ENCODE measurements at regions not wholly inside any gene's neighbourhood (a gene's known extent, or its start where the extent isn't known, plus 50 kb on each side); places are given as distances from the start of the nearest gene placed in this dataset.

DNA sequence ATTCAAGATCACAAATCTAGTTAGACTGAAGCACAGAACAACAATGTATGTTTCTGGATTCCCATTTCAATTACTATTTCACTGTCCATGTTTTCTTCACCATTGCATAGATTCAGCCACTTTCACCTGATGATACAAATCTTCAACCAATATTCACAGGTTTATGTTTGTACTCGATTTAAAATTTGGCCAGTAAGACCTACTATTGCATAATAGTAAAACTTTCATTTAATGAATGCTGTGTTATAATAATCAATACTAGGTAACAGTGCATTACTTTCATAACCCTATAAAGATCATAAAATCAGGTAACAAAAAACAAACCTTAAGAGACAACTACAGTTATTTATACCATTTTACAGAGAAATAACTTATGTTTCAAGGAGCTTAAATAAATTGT lies 2209.1 kb downstream of the ARAP2 start:
- no peak for DNase-seq

DNA sequence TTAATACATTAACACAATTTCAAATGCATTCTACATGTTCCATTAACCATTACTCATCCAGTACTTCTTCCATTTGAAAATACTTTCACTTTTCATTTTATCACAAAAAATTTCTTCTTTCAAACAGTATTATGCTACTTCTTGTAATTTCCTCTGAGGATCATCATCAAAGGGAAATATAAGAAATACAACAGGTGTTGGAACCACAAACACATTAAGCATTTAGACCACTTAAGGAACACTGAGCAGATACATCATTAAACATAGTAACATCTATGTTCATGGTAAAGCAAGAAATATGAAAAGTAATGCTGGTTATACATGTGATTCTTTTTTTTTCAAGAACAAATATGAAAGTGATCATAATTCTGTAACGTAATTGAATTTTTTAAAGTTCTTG lies 2207.0 kb downstream of the ARAP2 start:
- no peak for DNase-seq

DNA sequence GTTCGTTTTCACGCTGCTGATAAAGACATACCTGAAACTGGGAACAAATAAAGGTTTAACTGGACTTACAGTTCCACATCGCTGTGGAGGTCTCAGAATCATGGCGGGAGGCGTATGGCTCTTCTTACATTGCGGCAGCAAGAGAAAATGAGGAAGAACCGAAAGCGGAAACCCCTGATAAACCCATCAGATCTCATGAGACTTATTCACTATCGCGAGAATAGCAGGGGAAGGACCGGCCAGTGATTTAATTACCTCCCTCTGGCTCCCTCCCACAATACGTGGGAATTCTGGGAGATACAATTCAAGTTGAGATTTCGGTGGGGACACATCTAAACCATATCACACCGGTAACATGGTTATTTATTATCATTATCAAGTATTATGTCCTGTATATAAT lies 2204.5 kb downstream of the ARAP2 start:
- no peak for DNase-seq

DNA sequence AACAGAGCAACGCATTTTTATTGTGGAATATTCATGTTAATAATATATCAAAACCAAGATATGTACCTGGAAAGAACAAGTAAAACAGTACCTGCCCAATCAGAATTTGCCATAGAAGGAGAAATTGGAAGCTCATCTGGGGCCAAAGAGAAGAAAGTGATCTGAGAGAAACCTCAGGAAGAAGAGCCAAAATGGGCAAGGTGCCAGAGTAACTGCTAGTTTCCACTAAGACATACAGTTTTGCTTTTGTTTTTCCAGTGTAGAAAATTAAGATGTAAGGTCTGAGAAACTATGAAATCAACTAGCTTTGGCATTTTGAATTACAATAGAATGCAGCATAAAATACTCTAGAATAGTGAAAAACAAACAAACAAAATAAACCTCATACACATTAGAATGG lies 2201.2 kb downstream of the ARAP2 start:
- no peak for DNase-seq

DNA sequence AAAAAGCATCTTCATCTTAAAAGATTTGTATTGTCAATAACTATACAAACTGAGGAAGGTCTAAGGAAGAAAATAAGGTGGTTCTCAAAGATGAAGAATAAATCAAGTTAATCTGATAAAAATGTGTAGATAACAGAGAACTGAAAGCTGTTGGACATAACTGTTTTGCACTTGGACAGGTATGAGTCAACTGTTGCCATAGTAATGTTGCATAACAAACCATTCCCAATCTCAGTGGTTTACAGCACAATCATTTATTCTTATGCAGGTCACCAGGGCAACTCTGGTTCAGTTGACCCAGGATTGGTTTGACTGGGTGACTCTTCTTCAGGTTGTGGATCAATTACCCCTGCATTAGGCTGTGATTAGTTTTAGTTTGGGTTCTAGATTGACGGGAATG lies 2197.7 kb downstream of the ARAP2 start:
- no peak for DNase-seq

DNA sequence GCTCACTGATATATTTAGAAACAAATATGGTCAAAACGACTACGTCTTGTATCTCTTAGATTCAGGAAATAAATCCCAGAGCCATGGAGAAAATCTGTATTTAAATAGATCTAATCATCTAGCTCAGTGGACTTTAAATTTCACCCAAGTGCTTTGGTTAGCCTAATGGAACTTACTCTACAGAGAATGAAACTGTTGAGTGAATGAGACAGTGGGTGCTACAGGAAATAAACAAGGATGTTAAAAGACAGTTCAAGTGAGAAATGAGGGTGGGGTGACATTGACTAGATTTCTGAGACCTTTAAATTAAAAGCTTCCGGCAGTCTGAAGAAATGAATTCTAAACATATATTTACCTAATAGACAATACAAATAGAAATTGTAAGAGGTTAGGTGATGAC lies 2197.0 kb downstream of the ARAP2 start:
- DNase-seq: no peak

DNA sequence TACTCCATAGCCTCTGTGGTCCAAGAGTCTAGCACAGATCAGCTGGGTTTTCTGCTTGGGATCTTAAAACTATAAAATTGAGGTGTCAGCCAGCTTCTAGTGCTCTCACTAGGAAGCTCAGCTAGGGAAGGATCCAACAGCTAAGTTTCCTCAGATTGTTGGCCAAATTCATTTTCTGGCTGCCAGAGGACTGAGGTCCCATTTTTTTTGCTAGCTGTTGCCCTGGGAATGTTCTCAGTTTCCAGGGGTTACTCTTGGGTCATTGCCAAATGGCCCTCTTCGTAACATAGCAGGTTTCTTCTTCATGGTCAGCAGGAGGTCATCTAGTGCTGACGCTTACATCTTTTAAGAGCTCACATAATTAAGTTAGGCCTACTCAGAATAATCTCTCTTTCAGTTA lies 2178.2 kb downstream of the ARAP2 start:
- DNase-seq: no peak

DNA sequence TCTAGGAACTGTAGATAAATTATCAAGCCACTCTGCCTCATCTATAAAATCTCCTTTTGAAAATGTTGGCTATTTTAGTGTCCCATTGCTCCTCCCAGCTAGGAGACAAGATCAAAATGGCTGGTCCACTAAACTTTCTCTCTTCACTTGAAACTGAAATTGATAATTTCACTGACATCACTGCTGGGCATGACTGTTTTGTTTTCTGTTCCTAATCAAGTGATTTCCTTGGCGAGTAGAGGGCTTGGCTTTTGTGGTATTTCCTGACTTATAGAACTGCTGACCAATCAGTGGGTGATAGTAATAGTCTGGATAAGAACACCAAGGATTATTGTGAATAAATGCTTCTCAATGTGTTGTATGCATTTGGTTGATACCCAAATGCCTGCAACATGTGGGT lies 2152.9 kb downstream of the ARAP2 start:
- no peak for DNase-seq

DNA sequence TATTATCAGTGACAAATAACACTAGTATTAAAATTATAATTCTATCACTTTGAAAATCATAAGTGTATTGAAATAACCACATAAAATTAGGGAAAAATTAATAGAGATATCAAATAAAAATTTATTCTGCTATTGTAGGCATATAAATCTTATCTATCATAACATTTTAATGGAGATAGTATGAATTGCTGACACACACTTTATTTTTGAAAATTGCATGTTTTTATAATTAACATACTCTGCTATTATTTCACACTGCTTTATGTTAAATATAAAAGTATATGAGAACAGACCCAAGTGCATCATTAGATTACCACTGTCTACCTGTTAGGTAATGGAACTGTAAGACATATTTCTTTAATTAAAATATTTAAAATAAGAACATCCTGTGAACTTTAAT lies 2150.2 kb downstream of the ARAP2 start:
- DNase-seq: no peak

DNA sequence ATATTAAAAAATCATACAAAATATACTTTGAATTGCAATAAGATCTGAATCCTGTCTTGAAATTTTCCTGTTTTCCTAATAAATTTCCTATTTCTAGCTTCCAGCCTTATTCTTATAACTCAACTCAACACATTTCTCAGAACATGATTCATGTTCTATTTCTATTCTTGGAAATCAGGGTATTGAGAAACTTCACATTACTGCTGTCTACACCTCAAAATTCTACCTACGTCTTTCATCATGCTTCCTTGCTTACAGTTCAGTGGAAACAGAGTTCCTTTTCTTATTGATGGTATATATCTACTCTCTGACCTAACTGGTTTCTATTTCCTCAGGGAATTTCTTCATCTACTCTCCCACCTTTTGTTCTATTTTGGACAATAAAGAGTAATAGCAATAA lies 2139.0 kb downstream of the ARAP2 start:
- DNase-seq: no peak

DNA sequence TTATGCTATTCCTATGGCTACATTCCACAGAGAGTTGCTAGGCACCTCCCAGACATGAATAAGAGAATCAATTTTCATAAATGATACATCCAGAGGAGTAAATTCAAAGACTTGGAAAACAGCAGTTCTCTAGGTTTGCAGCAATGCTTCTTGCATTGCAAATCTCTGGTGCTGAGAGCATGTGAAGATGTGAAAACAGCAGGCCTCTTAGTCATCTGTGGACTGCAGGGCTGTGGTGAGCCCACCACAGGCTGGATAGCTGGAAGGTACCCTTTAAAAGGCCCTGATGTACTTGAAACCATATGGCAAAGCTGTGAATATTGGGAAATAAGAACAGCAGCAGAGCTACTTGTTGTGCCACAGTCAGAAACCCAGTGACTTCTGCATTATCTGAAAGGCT lies 2135.9 kb downstream of the ARAP2 start:
- no peak for DNase-seq

DNA sequence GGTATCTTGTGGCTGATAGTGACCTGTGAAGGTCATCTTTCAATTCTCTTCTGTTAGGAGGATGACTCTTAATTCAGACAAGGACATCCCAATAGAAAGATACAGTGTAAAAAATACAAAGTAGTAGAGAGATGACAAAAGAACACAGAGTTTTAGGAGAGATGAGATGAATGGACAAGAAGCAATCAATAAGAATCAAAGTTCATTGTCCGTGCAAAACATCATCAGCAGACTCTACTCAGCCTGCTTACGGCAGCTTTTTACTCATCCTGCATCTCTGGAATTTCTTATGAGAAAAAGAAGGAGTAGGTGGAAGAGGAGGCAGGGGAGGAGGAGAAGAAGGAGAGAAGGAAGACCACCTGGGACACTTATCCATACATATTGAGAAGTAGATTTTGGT lies 2131.7 kb downstream of the ARAP2 start:
- no peak for DNase-seq

DNA sequence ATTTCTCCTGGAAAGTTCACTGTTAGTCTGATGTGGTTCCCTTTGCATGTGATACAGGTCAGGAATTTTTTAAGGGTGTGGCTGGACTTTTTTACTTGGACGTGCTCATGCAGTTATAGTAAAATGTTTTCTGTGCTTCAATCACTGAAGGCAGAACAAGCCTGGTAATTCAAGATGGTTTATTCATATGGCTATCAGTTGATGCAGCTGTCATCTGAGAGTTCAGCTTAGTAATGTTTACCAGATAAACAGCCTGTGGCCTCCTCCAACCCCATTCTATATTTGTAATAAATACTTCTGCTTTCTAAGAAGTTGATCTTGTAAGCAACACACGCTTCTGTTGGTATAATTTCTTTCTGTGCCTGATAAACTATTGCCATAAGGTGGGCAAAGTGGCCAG lies 2105.9 kb downstream of the ARAP2 start:
- no peak for DNase-seq

DNA sequence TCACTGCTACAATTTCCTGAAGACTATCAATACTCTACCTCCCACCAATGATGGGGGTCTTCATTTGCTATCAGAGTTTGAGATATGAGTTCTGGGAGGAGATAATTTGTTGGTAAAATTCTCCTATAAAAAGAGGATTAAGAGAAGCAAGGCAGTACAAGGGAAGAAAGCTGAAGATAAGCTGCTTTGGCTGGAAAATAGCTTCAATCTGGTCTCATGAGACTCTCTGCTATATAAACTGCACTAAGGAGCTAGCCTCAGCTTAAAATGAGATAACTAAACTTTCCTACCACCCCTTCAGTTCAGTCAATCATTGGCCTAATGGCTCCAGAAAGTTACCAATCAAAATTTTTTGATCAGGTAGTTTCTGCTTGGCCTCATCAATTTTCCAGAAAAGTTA lies 2105.0 kb downstream of the ARAP2 start:
- no peak for DNase-seq

DNA sequence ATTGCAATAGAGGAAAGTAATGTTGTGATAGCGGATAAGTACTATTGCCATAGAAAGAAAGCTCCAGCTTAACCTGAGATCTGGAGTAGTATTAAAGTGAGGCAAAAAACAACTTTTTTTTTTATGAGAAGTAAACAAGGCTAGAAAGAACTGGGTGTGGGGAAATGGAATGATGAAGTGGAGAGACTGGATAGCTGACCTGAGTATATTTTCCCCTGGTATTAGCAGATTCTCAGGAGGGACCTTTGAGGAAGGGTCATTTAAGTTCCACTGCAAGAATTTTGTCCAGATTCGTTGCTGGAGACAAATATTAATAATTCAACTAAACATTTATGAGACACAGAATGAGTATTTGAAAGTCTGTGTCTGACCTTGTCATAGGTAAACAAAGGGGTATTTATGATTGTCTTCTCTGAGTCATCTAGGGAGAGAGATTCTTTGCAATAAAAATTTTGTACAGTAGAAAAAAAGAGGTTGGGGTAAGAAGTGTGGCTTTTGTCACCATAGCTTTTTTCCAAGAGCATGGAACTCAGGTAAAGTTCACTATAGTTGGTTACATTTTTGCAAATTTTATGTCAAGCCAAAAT lies 2095.9 kb downstream of the ARAP2 start:
- DNase-seq: no peak

DNA sequence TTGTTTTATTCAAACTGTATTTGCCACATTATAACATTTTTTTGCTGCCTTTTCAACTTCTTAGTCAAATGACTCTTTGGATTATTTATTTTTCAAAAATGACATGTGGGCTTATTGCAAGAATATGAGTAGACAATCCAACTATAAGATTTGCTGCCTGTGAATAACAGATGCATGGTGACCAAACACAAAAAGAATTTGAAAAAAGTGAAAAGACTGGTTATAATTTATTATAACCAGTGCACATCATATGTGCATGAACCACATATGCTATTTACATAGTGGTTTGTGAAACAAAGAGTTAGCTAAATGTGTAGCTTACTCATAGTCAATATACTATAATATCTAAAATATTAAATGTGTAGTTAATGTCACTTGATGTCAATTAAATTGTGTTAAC lies 2086.8 kb downstream of the ARAP2 start:
- DNase-seq: no peak

DNA sequence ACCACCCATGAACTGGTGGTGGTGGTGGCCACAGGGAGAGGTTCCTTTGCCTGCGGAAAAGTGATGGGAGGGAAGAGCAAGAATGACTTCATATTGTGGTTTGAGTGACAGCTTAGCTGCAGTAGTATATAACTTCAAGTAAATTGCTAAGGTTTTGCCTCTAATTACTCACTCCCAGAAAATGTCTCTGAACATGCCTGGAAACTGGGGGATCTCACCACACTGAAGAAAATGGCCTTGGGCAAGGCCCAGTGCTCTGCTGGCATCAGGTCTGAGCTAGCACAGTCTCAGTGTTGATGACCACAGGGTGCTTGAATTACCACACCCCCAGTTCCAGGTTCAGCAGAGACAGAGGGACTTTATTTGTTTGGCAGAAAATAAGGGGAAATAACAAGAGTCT lies 2085.4 kb downstream of the ARAP2 start:
- DNase-seq: no peak

DNA sequence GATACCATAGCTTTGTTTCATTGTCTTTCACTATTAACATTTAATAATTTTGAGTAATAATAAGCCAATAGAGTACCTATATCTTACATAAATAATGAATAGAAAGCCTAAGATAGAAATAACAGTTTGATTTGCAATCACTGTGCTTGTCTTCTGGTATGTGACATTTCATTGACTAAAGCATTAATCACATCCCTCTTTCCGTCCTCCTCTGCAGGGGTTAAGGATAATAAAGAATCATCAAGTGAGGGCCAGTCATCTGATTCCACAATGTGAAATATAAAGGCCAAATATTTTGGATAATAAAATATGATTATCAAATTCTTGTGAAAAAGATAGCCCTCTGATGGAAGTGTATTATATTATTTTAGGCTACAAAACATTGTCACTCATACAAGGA lies 2073.4 kb downstream of the ARAP2 start:
- DNase-seq: no peak

DNA sequence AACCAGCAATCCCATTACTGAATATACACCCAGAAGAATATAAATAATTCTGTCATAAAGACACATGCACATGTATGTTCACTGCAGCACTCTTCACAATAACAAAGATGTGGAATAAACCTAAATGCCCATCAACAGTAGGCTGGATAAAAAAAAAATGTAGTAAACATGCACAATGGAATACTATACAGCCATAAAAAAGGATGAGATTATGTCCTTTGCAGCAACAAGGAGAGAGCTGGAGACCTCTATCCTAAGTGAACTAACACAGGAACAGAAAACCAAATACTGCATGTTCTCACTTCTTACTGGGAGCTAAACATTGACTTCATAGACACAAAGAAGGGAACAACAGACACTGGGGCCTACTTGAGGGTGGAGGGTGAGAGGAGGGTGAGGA lies 2067.7 kb downstream of the ARAP2 start:
- DNase-seq: no peak

DNA sequence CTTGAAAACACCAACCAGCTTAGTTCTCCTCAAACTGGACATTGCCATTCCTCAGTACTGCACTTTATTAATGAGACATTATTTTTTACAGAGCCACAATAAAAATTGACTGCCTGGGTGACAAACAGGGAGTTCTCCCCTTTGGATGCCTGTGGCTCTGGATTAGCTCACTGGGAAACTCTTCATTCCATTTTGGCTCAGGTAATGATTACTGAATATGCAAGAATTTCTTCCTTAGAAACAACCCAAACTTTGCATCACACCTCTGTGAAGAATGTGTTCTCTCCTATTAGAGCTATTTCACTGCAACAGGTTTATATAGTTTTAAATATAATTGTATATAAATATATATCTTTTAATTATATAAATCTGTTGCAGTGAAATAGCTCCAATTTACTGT lies 2065.8 kb downstream of the ARAP2 start:
- DNase-seq: no peak

DNA sequence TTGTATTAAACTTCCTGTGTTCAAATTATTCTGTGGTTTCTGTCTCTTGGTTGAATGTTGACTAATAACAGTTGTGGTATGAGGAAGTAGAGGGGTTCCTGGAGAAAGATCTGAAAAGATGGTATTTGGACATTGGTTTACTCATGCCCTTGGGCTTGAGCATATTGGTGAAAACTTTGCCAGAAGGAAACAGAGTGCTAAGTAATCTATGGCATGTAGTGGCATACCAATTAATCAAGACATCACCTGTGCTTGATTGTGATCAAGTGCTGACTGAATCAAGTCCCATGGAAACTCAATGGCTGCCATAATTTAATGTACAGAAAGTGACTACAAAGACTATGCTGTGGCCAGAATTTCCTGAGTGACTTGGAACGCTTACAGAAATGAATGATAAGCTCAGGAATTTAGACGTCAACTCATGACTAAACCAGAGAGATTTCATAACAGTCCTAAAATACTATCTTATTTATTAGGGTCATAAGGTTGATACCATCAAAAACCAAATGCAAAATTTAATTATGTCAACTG lies 2062.9 kb downstream of the ARAP2 start:
- DNase-seq: no peak

DNA sequence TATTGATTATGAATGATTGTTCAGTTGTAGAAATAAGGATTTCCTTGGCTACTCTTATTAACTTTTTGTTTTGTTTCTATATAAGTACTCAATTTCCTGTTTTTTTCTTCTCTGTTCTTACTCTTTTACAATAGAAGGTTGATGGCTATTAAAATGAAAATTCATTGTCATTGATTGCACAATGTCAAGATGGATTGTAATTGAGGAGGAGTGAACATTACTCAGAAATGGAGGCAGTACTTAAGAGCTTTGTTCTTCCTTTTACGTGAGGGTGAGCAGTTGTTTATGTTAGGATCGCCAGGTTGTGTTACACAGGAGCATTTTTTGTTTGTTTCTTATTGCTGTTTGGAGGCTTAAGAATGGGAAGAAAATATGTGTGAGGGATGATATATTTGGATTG lies 2062.4 kb downstream of the ARAP2 start:
- DNase-seq: no peak

DNA sequence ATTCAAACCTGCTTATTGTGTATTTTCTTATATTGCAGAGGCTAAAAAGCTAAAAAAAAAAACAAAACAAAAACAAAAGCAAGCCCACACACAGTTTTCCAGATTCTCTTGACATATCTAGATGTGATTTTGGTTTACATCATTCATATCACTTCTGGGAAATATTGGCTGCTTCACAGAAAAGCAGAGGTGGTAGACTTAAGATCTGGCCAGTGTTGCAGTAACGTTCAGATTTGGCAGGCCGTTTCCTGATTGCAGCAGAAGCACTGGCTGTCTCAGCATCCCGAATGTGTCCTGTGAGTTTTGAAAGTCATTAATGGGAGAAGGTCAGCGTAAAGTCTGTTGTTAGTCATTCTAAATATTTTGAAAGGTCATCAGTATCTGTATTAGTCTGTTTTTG lies 2062.0 kb downstream of the ARAP2 start:
- DNase-seq: no peak

DNA sequence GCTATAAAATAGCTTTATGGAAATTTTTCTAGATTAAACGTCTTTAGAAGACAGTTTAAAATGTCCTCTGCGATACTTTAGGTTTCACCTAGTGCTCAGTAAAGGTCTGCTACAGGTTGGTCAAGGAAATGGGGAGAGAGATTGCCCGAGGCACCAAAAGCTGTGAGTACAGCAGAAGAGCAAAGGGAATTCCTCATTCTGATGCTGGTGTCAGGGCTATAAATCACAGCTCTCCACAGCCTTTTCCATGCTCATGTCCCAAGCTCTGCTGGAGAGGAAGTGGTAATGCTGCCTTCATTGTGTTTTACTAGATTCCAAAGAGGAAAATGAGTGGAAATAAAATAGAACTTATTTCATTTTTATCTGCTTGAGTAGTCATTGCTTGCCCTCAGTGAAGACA lies 2060.4 kb downstream of the ARAP2 start:
- no peak for DNase-seq

DNA sequence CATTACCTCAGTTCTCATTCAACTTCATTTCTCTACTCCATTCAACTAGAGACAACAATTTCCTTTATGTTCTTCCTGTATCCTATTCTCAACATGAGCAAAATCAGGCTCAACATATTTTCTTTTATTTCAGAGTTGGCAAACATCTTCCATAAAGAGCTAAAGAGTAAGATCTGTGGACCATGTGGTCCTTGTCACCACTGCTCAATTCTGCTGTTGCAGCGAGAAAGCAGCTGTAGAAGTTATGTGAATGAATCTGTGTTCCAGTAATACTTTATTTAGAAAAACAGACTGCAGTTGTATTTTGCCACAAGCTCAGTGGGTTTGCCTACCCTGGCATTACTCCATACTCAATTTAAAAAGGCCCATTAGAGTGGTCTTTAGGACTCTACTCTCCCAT lies 2057.3 kb downstream of the ARAP2 start:
- no peak for DNase-seq

DNA sequence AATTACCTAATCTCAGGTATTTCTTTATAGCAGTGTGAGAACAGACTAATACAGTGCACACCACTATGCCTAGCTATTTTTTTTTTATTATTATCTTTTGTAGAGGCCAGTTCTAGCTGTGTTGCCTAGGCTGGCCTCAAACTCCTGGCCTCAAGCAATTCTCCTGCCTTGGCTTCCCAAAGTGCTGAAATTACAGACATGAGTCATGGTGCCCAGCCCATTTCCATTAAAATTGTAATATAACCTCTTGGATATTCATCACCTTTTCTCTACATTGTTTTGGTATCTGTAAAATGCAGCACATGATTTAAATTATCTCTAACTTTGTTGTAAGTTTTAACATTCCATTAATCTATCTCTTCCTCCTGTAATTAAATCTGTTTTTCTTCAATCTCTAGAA lies 2052.9 kb downstream of the ARAP2 start:
- DNase-seq: no peak

Measured in stimulated activated CD4-positive, alpha-beta T cell treated with anti-CD3 and anti-CD28 coated beads, Interleukin-4, amount 100 ng/mL, for 4 hours (primary cell).